ENCODE measurements at regions not wholly inside any gene's neighbourhood (a gene's known extent, or its start where the extent isn't known, plus 50 kb on each side); places are given as distances from the start of the nearest gene placed in this dataset.

GRCh38 chr13:58838615-58839014 lies 1207.1 kb downstream of the PCDH17 start:
- DNase-seq: no peak

- DNase-seq: no peak
Observed at GRCh38 chr13:58843071-58843470, 1211.5 kb downstream of the PCDH17 start.

GRCh38 chr13:58843567-58843966 lies 1212.0 kb downstream of the PCDH17 start:
- DNase-seq: no peak

- peak in 1 of 2 experiments; percentile 25 for DNase-seq
Observed at GRCh38 chr13:58850161-58850560, 1218.6 kb downstream of the PCDH17 start.

- no peak for DNase-seq
Observed at GRCh38 chr13:58852076-58852475, 1220.5 kb downstream of the PCDH17 start.

- no peak for DNase-seq
Observed at GRCh38 chr13:58855283-58855682, 1223.7 kb downstream of the PCDH17 start.

GRCh38 chr13:58858870-58859371 lies 1227.4 kb downstream of the PCDH17 start:
- no peak for DNase-seq

- DNase-seq: no peak
Observed at GRCh38 chr13:58865286-58865685, 1233.7 kb downstream of the PCDH17 start.

- no peak for DNase-seq
Observed at GRCh38 chr13:58869566-58869965, 1238.0 kb downstream of the PCDH17 start.

- DNase-seq: peak; percentile 29 to 34
Observed at GRCh38 chr13:58876473-58876872, 1244.9 kb downstream of the PCDH17 start.

- no peak for DNase-seq
Observed at GRCh38 chr13:58879114-58879513, 1247.6 kb downstream of the PCDH17 start.

- DNase-seq: no peak
Observed at GRCh38 chr13:58882516-58882915, 1251.0 kb downstream of the PCDH17 start.

- no peak for DNase-seq
Observed at GRCh38 chr13:58883405-58883804, 1251.9 kb downstream of the PCDH17 start.

GRCh38 chr13:58884353-58885209 lies 1253.0 kb downstream of the PCDH17 start:
- DNase-seq: no peak

GRCh38 chr13:58889474-58889873 lies 1257.9 kb downstream of the PCDH17 start:
- no peak for DNase-seq

GRCh38 chr13:58893396-58893795 lies 1261.9 kb downstream of the PCDH17 start:
- no peak for DNase-seq

GRCh38 chr13:58906329-58907007 lies 1257.3 kb downstream of the DIAPH3 start:
- DNase-seq: no peak

GRCh38 chr13:58907347-58907746 lies 1256.4 kb downstream of the DIAPH3 start:
- no peak for DNase-seq

GRCh38 chr13:58908019-58908679 lies 1255.6 kb downstream of the DIAPH3 start:
- no peak for DNase-seq

- DNase-seq: no peak
Observed at GRCh38 chr13:58919551-58919950, 1244.2 kb downstream of the DIAPH3 start.

- no peak for DNase-seq
Observed at GRCh38 chr13:58921129-58921528, 1242.6 kb downstream of the DIAPH3 start.

- DNase-seq: no peak
Observed at GRCh38 chr13:58926858-58927257, 1236.9 kb downstream of the DIAPH3 start.

GRCh38 chr13:58933475-58933874 lies 1230.3 kb downstream of the DIAPH3 start:
- no peak for DNase-seq

GRCh38 chr13:58935689-58936088 lies 1228.0 kb downstream of the DIAPH3 start:
- no peak for DNase-seq

Measured in NCI-H1930 (cell line).